ENCODE measurements at regions not wholly inside any gene's neighbourhood (a gene's known extent, or its start where the extent isn't known, plus 50 kb on each side); places are given as distances from the start of the nearest gene placed in this dataset.

DNA sequence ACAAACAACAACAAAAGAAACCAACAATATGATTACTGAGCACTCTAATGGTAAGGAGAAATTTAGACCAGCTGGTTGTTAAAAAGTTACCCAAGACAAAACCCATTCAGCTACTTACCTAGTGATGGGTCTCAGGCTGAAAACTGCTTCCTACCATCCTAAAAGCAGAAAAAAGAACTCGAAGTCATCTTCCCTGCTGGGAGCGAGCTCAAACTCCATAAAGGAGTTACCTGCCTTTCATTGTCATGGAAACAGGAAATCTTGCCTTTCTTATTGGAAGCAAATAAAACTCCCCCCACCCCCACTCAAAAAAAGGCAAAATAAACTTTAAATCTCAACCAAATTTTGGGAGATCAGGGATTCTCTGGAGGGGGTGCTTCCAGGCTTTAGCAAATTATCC is 1478.3 kb downstream of the C4orf33 start:
- TF ChIP-seq, protein P1, sequence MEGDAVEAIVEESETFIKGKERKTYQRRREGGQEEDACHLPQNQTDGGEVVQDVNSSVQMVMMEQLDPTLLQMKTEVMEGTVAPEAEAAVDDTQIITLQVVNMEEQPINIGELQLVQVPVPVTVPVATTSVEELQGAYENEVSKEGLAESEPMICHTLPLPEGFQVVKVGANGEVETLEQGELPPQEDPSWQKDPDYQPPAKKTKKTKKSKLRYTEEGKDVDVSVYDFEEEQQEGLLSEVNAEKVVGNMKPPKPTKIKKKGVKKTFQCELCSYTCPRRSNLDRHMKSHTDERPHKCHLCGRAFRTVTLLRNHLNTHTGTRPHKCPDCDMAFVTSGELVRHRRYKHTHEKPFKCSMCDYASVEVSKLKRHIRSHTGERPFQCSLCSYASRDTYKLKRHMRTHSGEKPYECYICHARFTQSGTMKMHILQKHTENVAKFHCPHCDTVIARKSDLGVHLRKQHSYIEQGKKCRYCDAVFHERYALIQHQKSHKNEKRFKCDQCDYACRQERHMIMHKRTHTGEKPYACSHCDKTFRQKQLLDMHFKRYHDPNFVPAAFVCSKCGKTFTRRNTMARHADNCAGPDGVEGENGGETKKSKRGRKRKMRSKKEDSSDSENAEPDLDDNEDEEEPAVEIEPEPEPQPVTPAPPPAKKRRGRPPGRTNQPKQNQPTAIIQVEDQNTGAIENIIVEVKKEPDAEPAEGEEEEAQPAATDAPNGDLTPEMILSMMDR (IDR thresholded peaks at IDR 0.05), result no peak
- TF ChIP-seq POLR2A (IDR thresholded peaks at IDR 0.05), result no peak

Measured in right lobe of liver (tissue), 4 donors.